ENCODE measurements at regions not wholly inside any gene's neighbourhood (a gene's known extent, or its start where the extent isn't known, plus 50 kb on each side); places are given as distances from the start of the nearest gene placed in this dataset.
"Not testable (repeated sequence)": the region's sequence is repeated elsewhere in the genome, so short reads cannot be mapped to it uniquely, and the experiment has no call there.

GRCh38 chr13:43963726-43964125 is 84.0 kb downstream of the LACC1 start:
- no peak for TF ChIP-seq CTCF (IDR thresholded peaks at IDR 0.05; ENCODE audit: low read depth, low read length)
- H3K36me3 ChIP-seq = no peaks in the 10 kb centered on the region
- no peaks in the 10 kb centered on the region for H3K27me3 ChIP-seq
- peak in 1 of 2 donors; percentile 27 for DNase-seq (ENCODE audit: low read depth in 1 of 2, low spot score in 1 of 2)
- peaks cover 8% of the 10 kb centered on the region for H3K4me1 ChIP-seq (ENCODE audit: low read depth)
- H3K9me3 ChIP-seq (ENCODE audit: low read depth) = no peaks in the 10 kb centered on the region
- H3K4me3 ChIP-seq = no peak overlapping the region
- peak overlapping the region; percentile 79 for H3K27ac ChIP-seq

GRCh38 chr13:43964698-43965458 is 85.2 kb downstream of the LACC1 start:
- DNase-seq (ENCODE audit: low read depth in 1 of 2, low spot score in 1 of 2) = no peak
- no peaks in the 10 kb centered on the region for H3K27me3 ChIP-seq
- no peak for TF ChIP-seq CTCF (IDR thresholded peaks at IDR 0.05; ENCODE audit: low read depth, low read length)
- no peaks in the 10 kb centered on the region for H3K9me3 ChIP-seq (ENCODE audit: low read depth)
- H3K27ac ChIP-seq = peak overlapping the region; percentile 79
- no peaks in the 10 kb centered on the region for H3K36me3 ChIP-seq
- H3K4me3 ChIP-seq = no peak overlapping the region
- peaks cover 8% of the 10 kb centered on the region for H3K4me1 ChIP-seq (ENCODE audit: low read depth)

- no peak for TF ChIP-seq CTCF (IDR thresholded peaks at IDR 0.05; ENCODE audit: low read depth, low read length)
- Histone ChIP-seq H3K27me3 (no peaks in the 10 kb centered on the region), H3K4me3 (no peak overlapping the region), H3K36me3 (no peaks in the 10 kb centered on the region), H3K27ac (peak overlapping the region; percentile 79), H3K4me1 (ENCODE audit: low read depth) (peaks cover 8% of the 10 kb centered on the region), H3K9me3 (ENCODE audit: low read depth) (no peaks in the 10 kb centered on the region)
- DNase-seq (ENCODE audit: low read depth in 1 of 2, low spot score in 1 of 2) = no peak
These were observed 85.7 kb downstream of the LACC1 start for GRCh38 chr13:43965459-43965845.

- H3K27me3 ChIP-seq; H3K9me3 ChIP-seq (ENCODE audit: low read depth); H3K27ac ChIP-seq; H3K36me3 ChIP-seq; DNase-seq (ENCODE audit: low read depth in 1 of 2, low spot score in 1 of 2); H3K4me3 ChIP-seq; H3K4me1 ChIP-seq (ENCODE audit: low read depth): not testable (repeated sequence)
These were observed 88.7 kb downstream of the LACC1 start for GRCh38 chr13:43968251-43968942.

GRCh38 chr13:43968943-43969690 is 89.4 kb downstream of the LACC1 start:
- H3K4me3 ChIP-seq; DNase-seq (ENCODE audit: low read depth in 1 of 2, low spot score in 1 of 2); H3K36me3 ChIP-seq; H3K9me3 ChIP-seq (ENCODE audit: low read depth); H3K27ac ChIP-seq; H3K4me1 ChIP-seq (ENCODE audit: low read depth); H3K27me3 ChIP-seq: not testable (repeated sequence)

GRCh38 chr13:43969919-43970318 is 90.2 kb downstream of the LACC1 start:
- not testable (repeated sequence) for H3K4me1 ChIP-seq (ENCODE audit: low read depth); H3K27me3 ChIP-seq; DNase-seq (ENCODE audit: low read depth in 1 of 2, low spot score in 1 of 2); H3K36me3 ChIP-seq; H3K9me3 ChIP-seq (ENCODE audit: low read depth); H3K4me3 ChIP-seq; H3K27ac ChIP-seq

- not testable (repeated sequence) for H3K27ac ChIP-seq; H3K4me3 ChIP-seq; H3K9me3 ChIP-seq (ENCODE audit: low read depth); DNase-seq (ENCODE audit: low read depth in 1 of 2, low spot score in 1 of 2); H3K27me3 ChIP-seq; H3K4me1 ChIP-seq (ENCODE audit: low read depth); H3K36me3 ChIP-seq
These were observed 91.0 kb downstream of the LACC1 start for GRCh38 chr13:43970520-43971242.

- not testable (repeated sequence) for H3K36me3 ChIP-seq, H3K27me3 ChIP-seq, H3K4me3 ChIP-seq
These were observed 91.6 kb downstream of the LACC1 start for GRCh38 chr13:43971324-43971723.

More at GRCh38 chr13:43971324-43971723, 91.6 kb downstream of the LACC1 start:
- H3K27ac ChIP-seq; H3K9me3 ChIP-seq (ENCODE audit: low read depth); DNase-seq (ENCODE audit: low read depth in 1 of 2, low spot score in 1 of 2); H3K4me1 ChIP-seq (ENCODE audit: low read depth): not testable (repeated sequence)
